BLaER1 treated with 17β-estradiol and CSF1 and Interleukin-3, amounts not matched to agents 10 nM and 100 nM (cell line): ENCODE measurements at regions not wholly inside any gene's neighbourhood (a gene's known extent, or its start where the extent isn't known, plus 50 kb on each side); places are given as distances from the start of the nearest gene placed in this dataset.
A peak's percentile ranks its signal among the peaks of the same experiment; 100 is the strongest.

Experiments used
- H3K27ac ChIP-seq, 11 experiments: shearing (Covaris generic); formaldehyde crosslinking; 2 replicates each; pipeline ENCODE4 v1.8.1; 2022
- H3K27me3 ChIP-seq, 11 experiments: shearing (Covaris generic); formaldehyde crosslinking; 2 replicates each; pipeline ENCODE4 v1.8.1; 2022
- H3K36me3 ChIP-seq, 11 experiments: shearing (Covaris generic); formaldehyde crosslinking; 2 replicates each; pipeline ENCODE4 v1.8.1; 2022
- H3K4me1 ChIP-seq, 10 experiments: shearing (Covaris generic); formaldehyde crosslinking; 2 replicates each; pipeline ENCODE4 v1.8.1; 2022
- H3K4me2 ChIP-seq, 11 experiments: shearing (Covaris generic); formaldehyde crosslinking; 2 replicates each; pipeline ENCODE4 v1.8.1; 2022
- H3K4me3 ChIP-seq, 10 experiments: shearing (Covaris generic); formaldehyde crosslinking; 2 replicates each; pipeline ENCODE4 v1.8.1; 2022
- H3K9ac ChIP-seq, 11 experiments: shearing (Covaris generic); formaldehyde crosslinking; 2 replicates each; pipeline ENCODE4 v1.8.1; 2022
- H3K9me3 ChIP-seq, 11 experiments: shearing (Covaris generic); formaldehyde crosslinking; replicated peaks in 1 of 11; 2 replicates each; pipeline ENCODE4 v1.8.1; 2022
- H4K20me1 ChIP-seq, 11 experiments: shearing (Covaris generic); formaldehyde crosslinking; 2 replicates each; pipeline ENCODE4 v1.8.1; 2022
- Cebpa-rat ChIP-seq, 11 experiments: shearing (Covaris generic); IDR thresholded peaks; 2 replicates each; pipeline ENCODE4 v1.8.1; 2022

- no peak overlapping the region for H3K4me3 ChIP-seq
- H3K27me3 ChIP-seq, result no peaks in the 10 kb centered on the region
- no peak overlapping the region for H3K27ac ChIP-seq
- no peak overlapping the region for H3K9ac ChIP-seq
- H3K9me3 ChIP-seq, result no peaks in the 10 kb centered on the region
- H3K4me2 ChIP-seq, result no peak overlapping the region
- TF ChIP-seq Cebpa-rat (IDR thresholded peaks at IDR 0.05), result no peak
- H3K4me1 ChIP-seq, result peaks cover 0 to 12% (median 3%) of the 10 kb centered on the region in 10 experiments; a peak in 14 of 20 replicates
- no peaks in the 10 kb centered on the region for H4K20me1 ChIP-seq
- no peaks in the 10 kb centered on the region for H3K36me3 ChIP-seq
Observed at GRCh38 chr21:33151941-33152731, 77.6 kb upstream of the IFNAR2 start.

- Histone ChIP-seq H3K4me3 (no peak overlapping the region), H3K9me3 (no peaks in the 10 kb centered on the region), H4K20me1 (no peaks in the 10 kb centered on the region), H3K27ac (no peak overlapping the region), H3K4me1 (peaks cover 0 to 8% (median 0%) of the 10 kb centered on the region in 10 experiments; a peak in 2 of 20 replicates), H3K27me3 (no peaks in the 10 kb centered on the region), H3K4me2 (no peak overlapping the region), H3K9ac (no peak overlapping the region), H3K36me3 (no peaks in the 10 kb centered on the region)
- no peak for TF ChIP-seq Cebpa-rat (IDR thresholded peaks at IDR 0.05)
Observed at GRCh38 chr21:33152732-33153130, 77.0 kb upstream of the IFNAR2 start.

GRCh38 chr21:33155005-33155404 lies 74.7 kb upstream of the IFNAR2 start:
- Histone ChIP-seq H4K20me1 (no peaks in the 10 kb centered on the region), H3K4me2 (no peak overlapping the region), H3K27ac (no peak overlapping the region), H3K27me3 (no peaks in the 10 kb centered on the region), H3K9ac (no peak overlapping the region), H3K4me1 (peaks cover 0 to 8% (median 0%) of the 10 kb centered on the region in 10 experiments; a peak in 1 of 20 replicates), H3K36me3 (no peaks in the 10 kb centered on the region), H3K9me3 (peaks cover 0 to 10% (median 0%) of the 10 kb centered on the region in 11 experiments; a peak in 4 of 22 replicates), H3K4me3 (no peak overlapping the region)
- TF ChIP-seq Cebpa-rat (IDR thresholded peaks at IDR 0.05), result no peak

GRCh38 chr21:33155422-33155821 lies 74.3 kb upstream of the IFNAR2 start:
- Histone ChIP-seq H3K4me1 (peaks cover 0 to 8% (median 0%) of the 10 kb centered on the region in 10 experiments; a peak in 1 of 20 replicates), H3K27ac (no peak overlapping the region), H3K36me3 (no peaks in the 10 kb centered on the region), H4K20me1 (no peaks in the 10 kb centered on the region), H3K4me2 (no peak overlapping the region), H3K9me3 (peaks cover 0 to 10% (median 0%) of the 10 kb centered on the region in 11 experiments; a peak in 4 of 22 replicates), H3K4me3 (no peak overlapping the region), H3K9ac (no peak overlapping the region), H3K27me3 (no peaks in the 10 kb centered on the region)
- TF ChIP-seq Cebpa-rat (IDR thresholded peaks at IDR 0.05), result no peak

GRCh38 chr21:33157303-33157702 lies 72.4 kb upstream of the IFNAR2 start:
- Histone ChIP-seq H4K20me1 (no peaks in the 10 kb centered on the region), H3K4me2 (no peak overlapping the region), H3K27ac (no peak overlapping the region), H3K9ac (no peak overlapping the region), H3K9me3 (peaks cover 0 to 10% (median 0%) of the 10 kb centered on the region in 11 experiments; a peak in 4 of 22 replicates), H3K27me3 (no peaks in the 10 kb centered on the region), H3K4me1 (0 out of 20 replicates have a peak, but pooled peaks cover 0 to 2% (median 0%) of the 10 kb centered on the region in 10 experiments), H3K36me3 (no peaks in the 10 kb centered on the region), H3K4me3 (no peak overlapping the region)
- TF ChIP-seq Cebpa-rat (IDR thresholded peaks at IDR 0.05), result no peak

- Histone ChIP-seq H3K4me1 (no peaks in the 10 kb centered on the region), H3K4me3 (no peak overlapping the region), H3K27ac (no peak overlapping the region), H3K9ac (no peak overlapping the region), H3K9me3 (peaks cover 0 to 10% (median 0%) of the 10 kb centered on the region in 11 experiments; a peak in 4 of 22 replicates), H3K4me2 (no peak overlapping the region), H4K20me1 (no peaks in the 10 kb centered on the region), H3K27me3 (no peaks in the 10 kb centered on the region), H3K36me3 (no peaks in the 10 kb centered on the region)
- no peak for TF ChIP-seq Cebpa-rat (IDR thresholded peaks at IDR 0.05)
Observed at GRCh38 chr21:33158654-33159053, 71.1 kb upstream of the IFNAR2 start.

- no peak overlapping the region for H3K27ac ChIP-seq
- peaks cover 0 to 11% (median 7%) of the 10 kb centered on the region in 11 experiments; a peak in 11 of 22 replicates for H3K9me3 ChIP-seq
- H4K20me1 ChIP-seq, result no peaks in the 10 kb centered on the region
- no peaks in the 10 kb centered on the region for H3K27me3 ChIP-seq
- TF ChIP-seq Cebpa-rat (IDR thresholded peaks at IDR 0.05), result no peak
- no peak overlapping the region for H3K4me3 ChIP-seq
- no peaks in the 10 kb centered on the region for H3K4me1 ChIP-seq
- no peaks in the 10 kb centered on the region for H3K36me3 ChIP-seq
- no peak overlapping the region for H3K4me2 ChIP-seq
- H3K9ac ChIP-seq, result no peak overlapping the region
Observed at GRCh38 chr21:33162436-33162951, 67.2 kb upstream of the IFNAR2 start.

GRCh38 chr21:33168886-33169285 lies 60.9 kb upstream of the IFNAR2 start:
- H3K27ac ChIP-seq, result no peak overlapping the region
- H3K4me1 ChIP-seq, result peaks cover 0 to 7% (median 0%) of the 10 kb centered on the region in 10 experiments; a peak in 2 of 20 replicates
- H3K4me2 ChIP-seq, result peak overlapping the region in 1 of 11 experiments; percentile 5; a peak in 1 of 22 replicates
- no peak overlapping the region for H3K4me3 ChIP-seq
- H4K20me1 ChIP-seq, result no peaks in the 10 kb centered on the region
- H3K9me3 ChIP-seq, result peaks cover 7 to 29% (median 12%) of the 10 kb centered on the region in 11 experiments; a peak in 19 of 22 replicates
- H3K9ac ChIP-seq, result no peak overlapping the region
- no peaks in the 10 kb centered on the region for H3K27me3 ChIP-seq
- no peaks in the 10 kb centered on the region for H3K36me3 ChIP-seq
- TF ChIP-seq Cebpa-rat (IDR thresholded peaks at IDR 0.05), result no peak

GRCh38 chr21:33169359-33169758 lies 60.4 kb upstream of the IFNAR2 start:
- Histone ChIP-seq H3K9me3 (peaks cover 7 to 29% (median 12%) of the 10 kb centered on the region in 11 experiments; a peak in 19 of 22 replicates), H3K4me2 (peak overlapping the region in 1 of 11 experiments; percentile 29; a peak in 1 of 22 replicates), H3K4me3 (no peak overlapping the region), H3K27me3 (no peaks in the 10 kb centered on the region), H3K36me3 (no peaks in the 10 kb centered on the region), H3K27ac (no peak overlapping the region), H3K9ac (no peak overlapping the region), H4K20me1 (no peaks in the 10 kb centered on the region), H3K4me1 (peaks cover 0 to 7% (median 0%) of the 10 kb centered on the region in 10 experiments; a peak in 2 of 20 replicates)
- TF ChIP-seq Cebpa-rat (IDR thresholded peaks at IDR 0.05), result no peak
